Mesothelial cell of epicardium (in vitro differentiated cells): ENCODE measurements at regions not wholly inside any gene's neighbourhood (a gene's known extent, or its start where the extent isn't known, plus 50 kb on each side); places are given as distances from the start of the nearest gene placed in this dataset.

Experiments
- DNase-seq, 2 experiments: peaks; one replicate each; pipeline ENCODE4 v3.0.0; 2021; ENCODE audit warnings: low spot score in 2 of 2; ENCODE audit not compliant: unreplicated experiment in 2 of 2
- H3K27ac Mint-ChIP-seq: 2 replicates; pipeline ENCODE4 v1.8.0; 2021; ENCODE audit warnings: mixed read lengths
- H3K27me3 Mint-ChIP-seq: 2 replicates; pipeline ENCODE4 v1.8.0; 2021; ENCODE audit warnings: low read depth, mixed read lengths
- H3K36me3 Mint-ChIP-seq: 2 replicates; pipeline ENCODE4 v1.8.0; 2021; ENCODE audit warnings: mixed read lengths
- H3K4me1 Mint-ChIP-seq: 2 replicates; pipeline ENCODE4 v1.8.0; 2021; ENCODE audit warnings: mixed read lengths
- H3K4me3 Mint-ChIP-seq: 2 replicates; pipeline ENCODE4 v1.8.0; 2021; ENCODE audit warnings: mild to moderate bottlenecking, moderate library complexity, mixed read lengths
- H3K9me3 Mint-ChIP-seq: 2 replicates; pipeline ENCODE4 v1.8.0; 2021; ENCODE audit warnings: mixed read lengths
- CTCF ChIP-seq: fragments of 200-600 bp; sonication (generic); IDR thresholded peaks from one replicate; pipeline ENCODE4 v1.5.0; 2021; ENCODE audit warnings: antibody characterized with exemption; ENCODE audit not compliant: unreplicated experiment

GRCh38 chrX:40171513-40172400 lies 74.0 kb upstream of the BCOR start:
- no peak for TF ChIP-seq CTCF
- Mint-ChIP-seq H3K27me3 (peaks cover 3% of the 10 kb centered on the region), H3K27ac (peak overlapping the region; percentile 16), H3K4me3 (peak overlapping the region; percentile 68), H3K4me1 (peaks cover 57% of the 10 kb centered on the region), H3K9me3 (no peaks in the 10 kb centered on the region), H3K36me3 (no peaks in the 10 kb centered on the region)
- no peak for DNase-seq

- DNase-seq, result no peak
- no peak for TF ChIP-seq CTCF
- Mint-ChIP-seq H3K27me3 (peaks cover 6% of the 10 kb centered on the region), H3K36me3 (no peaks in the 10 kb centered on the region), H3K4me3 (peak overlapping the region; percentile 68), H3K9me3 (peaks cover under 1% of the 10 kb centered on the region), H3K4me1 (peaks cover 63% of the 10 kb centered on the region), H3K27ac (no peak overlapping the region)
These were observed 73.2 kb upstream of the BCOR start for GRCh38 chrX:40170830-40171512.

GRCh38 chrX:40169193-40170101 lies 71.7 kb upstream of the BCOR start:
- Mint-ChIP-seq H3K27ac (peak overlapping the region; percentile 88), H3K4me1 (peaks cover 65% of the 10 kb centered on the region), H3K9me3 (peaks cover 7% of the 10 kb centered on the region), H3K4me3 (peak overlapping the region; percentile 46), H3K27me3 (peaks cover 17% of the 10 kb centered on the region), H3K36me3 (no peaks in the 10 kb centered on the region)
- peak; percentile 61 for TF ChIP-seq CTCF
- DNase-seq, result peak in 1 of 2 experiments; percentile 71

GRCh38 chrX:40168480-40169011 lies 70.8 kb upstream of the BCOR start:
- H3K27ac Mint-ChIP-seq, result peak overlapping the region; percentile 95
- no peak for DNase-seq
- TF ChIP-seq CTCF, result no peak
- peaks cover 58% of the 10 kb centered on the region for H3K4me1 Mint-ChIP-seq
- H3K9me3 Mint-ChIP-seq, result peaks cover 7% of the 10 kb centered on the region
- peak overlapping the region; percentile 69 for H3K4me3 Mint-ChIP-seq
- peaks cover 19% of the 10 kb centered on the region for H3K27me3 Mint-ChIP-seq
- no peaks in the 10 kb centered on the region for H3K36me3 Mint-ChIP-seq

GRCh38 chrX:40167850-40168479 lies 70.2 kb upstream of the BCOR start:
- H3K27me3 Mint-ChIP-seq, result peaks cover 21% of the 10 kb centered on the region
- no peaks in the 10 kb centered on the region for H3K36me3 Mint-ChIP-seq
- peaks cover 53% of the 10 kb centered on the region for H3K4me1 Mint-ChIP-seq
- peaks cover 9% of the 10 kb centered on the region for H3K9me3 Mint-ChIP-seq
- TF ChIP-seq CTCF, result no peak
- H3K4me3 Mint-ChIP-seq, result peak overlapping the region; percentile 69
- peak overlapping the region; percentile 95 for H3K27ac Mint-ChIP-seq
- DNase-seq, result no peak
